GM12873 (cell line): ENCODE measurements at regions not wholly inside any gene's neighbourhood (a gene's known extent, or its start where the extent isn't known, plus 50 kb on each side); places are given as distances from the start of the nearest gene placed in this dataset.

ENCODE experiments used
- CTCF ChIP-seq: IDR thresholded peaks from 2 replicates; pipeline ENCODE4 v1.5.1; 2012; ENCODE audit warnings: low read depth, mild to moderate bottlenecking, moderate library complexity, low read length, control low read depth; ENCODE audit not compliant: insufficient read depth; ENCODE audit errors: missing control alignments

GRCh38 chr1:70899735-70900134 lies 147.9 kb downstream of the PTGER3 start:
- TF ChIP-seq CTCF = no peak

GRCh38 chr1:70902211-70902610 lies 145.4 kb downstream of the PTGER3 start:
- no peak for TF ChIP-seq CTCF

DNA sequence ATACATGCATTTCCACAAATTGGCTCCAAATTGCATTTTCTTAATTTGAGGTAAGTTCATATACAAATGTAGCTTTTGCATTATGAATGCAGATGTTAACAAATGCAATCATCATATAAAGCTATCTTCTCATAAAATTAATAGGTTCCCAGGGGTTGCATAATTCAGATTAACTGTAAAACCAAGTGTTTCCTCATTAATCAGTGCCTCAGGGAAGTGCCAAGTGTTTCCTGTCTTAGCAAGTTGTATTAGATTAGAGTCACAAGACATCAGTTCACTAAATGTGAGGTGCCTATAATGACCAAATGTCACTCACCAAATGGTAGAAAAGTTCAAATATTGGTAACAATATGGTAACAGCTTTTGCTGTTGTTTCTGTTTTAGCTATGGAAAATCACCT lies 140.8 kb downstream of the PTGER3 start:
- no peak for TF ChIP-seq CTCF

- TF ChIP-seq CTCF = no peak
Observed at GRCh38 chr1:70907563-70908310, 139.9 kb downstream of the PTGER3 start.

GRCh38 chr1:70909262-70909822 lies 138.3 kb downstream of the PTGER3 start:
- TF ChIP-seq CTCF = no peak

- TF ChIP-seq CTCF = no peak
Observed at GRCh38 chr1:70910013-70910412, 137.6 kb downstream of the PTGER3 start.

- TF ChIP-seq CTCF = no peak
Observed at GRCh38 chr1:70911861-70912260, 135.8 kb downstream of the PTGER3 start.
